ENCODE measurements at regions not wholly inside any gene's neighbourhood (a gene's known extent, or its start where the extent isn't known, plus 50 kb on each side); places are given as distances from the start of the nearest gene placed in this dataset.
A peak's percentile ranks its signal among the peaks of the same experiment; 100 is the strongest.

DNA sequence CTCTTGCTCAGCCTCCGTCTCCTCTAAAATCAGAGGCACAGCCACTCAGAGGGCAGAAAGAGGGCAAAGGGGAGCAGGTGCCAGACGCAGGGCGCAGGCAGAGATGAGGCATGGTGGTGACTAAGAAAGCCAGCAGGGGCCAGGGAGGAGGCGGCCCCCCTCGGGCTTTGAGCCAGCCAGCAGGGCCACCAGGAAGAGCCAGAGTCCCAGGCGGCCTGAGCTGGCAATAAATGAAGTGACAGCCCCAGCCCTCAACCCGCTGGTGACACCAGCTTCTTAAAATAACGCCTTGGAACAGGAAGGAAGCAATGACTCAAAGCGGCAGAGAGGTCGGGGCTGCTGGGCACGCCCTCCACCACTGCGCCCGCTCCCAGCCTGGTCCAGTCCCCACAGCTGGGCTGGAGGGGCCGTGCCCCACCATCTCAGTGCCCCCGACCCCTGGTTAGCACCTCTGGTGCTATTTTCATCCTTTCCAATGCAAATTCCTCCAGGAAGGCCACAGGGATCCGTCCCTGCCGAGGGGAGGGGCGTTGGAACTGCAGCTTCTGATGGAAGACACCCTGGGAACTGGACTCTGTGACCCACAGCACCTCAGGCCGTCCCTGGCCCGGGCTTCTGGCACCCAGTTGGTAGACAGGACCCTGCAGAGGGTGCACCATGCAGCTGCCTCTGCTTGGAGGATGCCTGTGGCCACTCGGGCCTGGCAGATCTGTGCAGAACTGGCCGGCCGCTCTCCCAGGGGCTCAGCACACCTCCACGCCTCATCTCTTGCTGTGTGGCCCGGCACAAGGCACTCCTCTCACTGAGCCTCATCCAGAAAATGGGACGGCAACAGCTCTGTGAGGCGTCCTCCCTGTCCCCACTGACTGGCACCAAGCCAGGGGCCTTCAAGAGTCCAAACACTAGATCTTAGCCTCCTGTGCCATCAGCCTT, 113.7 kb downstream of the NCOR2 start:
- Histone ChIP-seq H2AFZ (replicated peaks; ENCODE audit: low read length, poor library complexity) (peak overlapping the region; percentile 50), H2AK5ac (ENCODE audit: low read depth, low read length) (peak overlapping the region; percentile 43; the same call in 1 of the 2 replicates), H3K14ac (replicated peaks; ENCODE audit: low read depth, low read length) (0 out of 2 replicates have a peak overlapping the region, but pooled peaks have one; percentile 25), H3K27me3 (ENCODE audit: control insufficient read depth, insufficient read depth, low read length) (no peaks in the 10 kb centered on the region), H2BK120ac (ENCODE audit: low read depth, low read length) (peak overlapping the region; percentile 11; the same call in 1 of the 2 replicates), H3K4me1 (ENCODE audit: control insufficient read depth, insufficient read depth, low read length) (peaks cover 18% of the 10 kb centered on the region), H2BK15ac (ENCODE audit: low read depth, low read length) (no peak overlapping the region), H3K9me3 (ENCODE audit: control insufficient read depth, insufficient read depth, low read length) (no peaks in the 10 kb centered on the region), H4K91ac (ENCODE audit: insufficient read depth, low read depth, low read length) (no peak overlapping the region; the same call in 1 of the 2 replicates), H2BK5ac (ENCODE audit: low read depth, low read length, poor library complexity, severe bottlenecking) (no peak overlapping the region), H4K20me1 (ENCODE audit: insufficient read depth, low read length) (peaks cover 48% of the 10 kb centered on the region), H3K56ac (ENCODE audit: extremely low read depth, insufficient read depth, low read length) (no peak overlapping the region), H3K23ac (ENCODE audit: low read depth, low read length) (no peak overlapping the region), H3K36me3 (ENCODE audit: control insufficient read depth, insufficient read depth, low read length) (peaks cover 34% of the 10 kb centered on the region; the same call in 1 of the 2 replicates), H3K4me3 (ENCODE audit: insufficient read depth, low read depth, low read length) (no peak overlapping the region), H3K18ac (ENCODE audit: low read depth, low read length) (no peak overlapping the region), H3K27ac (ENCODE audit: insufficient read depth, low read length) (no peak overlapping the region; the same call in 1 of the 2 replicates), H3K9me1 (ENCODE audit: insufficient read depth, low read length) (peaks cover 9% of the 10 kb centered on the region), H4K5ac (ENCODE audit: low read depth, low read length) (no peak overlapping the region), H3K9ac (ENCODE audit: low read depth, low read length) (no peak overlapping the region), H3K79me1 (ENCODE audit: low read depth in 1 of 2, low read length in 2 of 2) (peaks cover 9 to 70% of the 10 kb centered on the region in 2 experiments), H2AK9ac (replicated peaks; ENCODE audit: low read depth, low read length, poor library complexity) (peak overlapping the region; percentile 66), H2BK20ac (ENCODE audit: low read depth, low read length) (peak overlapping the region; percentile 12; the same call in 1 of the 2 replicates), H4K8ac (ENCODE audit: low read depth in 2 of 2, low read length in 2 of 2) (no peak overlapping the region), H3K4me2 (ENCODE audit: low read depth, low read length) (no peak overlapping the region), H3K4ac (ENCODE audit: low read depth, low read length) (peak overlapping the region; percentile 64)
- intact Hi-C loops (cut with micrococcal nuclease) (no loop called here), in situ Hi-C loops (cut with MboI; ENCODE audit: low sequenced_read_pairs) (no loop called here), dilution Hi-C loops (cut with HindIII; ENCODE audit: low sequenced_read_pairs, unreplicated experiment) (no loop called here)
- POLR2A ChIA-PET (ENCODE audit: unreplicated experiment) = no interaction called here
- no TSS peak for BruUV-seq (replicated peaks)
- 41% methylated on average over 19 of the region's 27 CpGs; no CpG with 5 or more reads in 1 of the 2 experiments for WGBS, 2 experiments (ENCODE audit: extremely low coverage in 2 of 2, insufficient read length in 1 of 2)
- CTCF ChIA-PET = no interaction called here
- ATAC-seq (ENCODE audit: low read depth) (peak; percentile 54), DNase-seq (peak; percentile 55)
- TF ChIP-seq MAFK (IDR thresholded peaks at IDR 0.05; ENCODE audit: low read depth, low read length) (0 out of 2 replicates have a peak, but pooled peaks have one; percentile 24), ELK1 (IDR thresholded peaks at IDR 0.05; ENCODE audit: borderline replicate concordance, low read depth, low read length) (no peak), RFX5 (IDR thresholded peaks at IDR 0.05; ENCODE audit: low read depth, low read length) (no peak), RAD21 (IDR thresholded peaks at IDR 0.05; ENCODE audit: low read length) (no peak), SMC3 (IDR thresholded peaks at IDR 0.05; ENCODE audit: low read depth, low read length) (no peak), MAZ (IDR thresholded peaks at IDR 0.05; ENCODE audit: borderline replicate concordance, low read depth, low read length) (peak; percentile 58; the same call in 1 of the 2 replicates), CEBPB (IDR thresholded peaks at IDR 0.05; ENCODE audit: low read depth, low read length) (no peak), USF2 (IDR thresholded peaks at IDR 0.05; ENCODE audit: low read depth, low read length) (no peak), BHLHE40 (IDR thresholded peaks at IDR 0.05; ENCODE audit: low read depth, low read length) (peak; percentile 33; the same call in 1 of the 2 replicates), POLR2A (IDR thresholded peaks at IDR 0.05; ENCODE audit: low read depth, low read length) (no peak), MXI1 (IDR thresholded peaks at IDR 0.05; ENCODE audit: borderline replicate concordance, low read depth, low read length) (no peak), FOS (IDR thresholded peaks at IDR 0.05; ENCODE audit: low read depth, low read length) (peak; percentile 41), CHD1 (IDR thresholded peaks at IDR 0.05; ENCODE audit: low read depth, low read length) (no peak)
- TF ChIP-seq, protein P1, sequence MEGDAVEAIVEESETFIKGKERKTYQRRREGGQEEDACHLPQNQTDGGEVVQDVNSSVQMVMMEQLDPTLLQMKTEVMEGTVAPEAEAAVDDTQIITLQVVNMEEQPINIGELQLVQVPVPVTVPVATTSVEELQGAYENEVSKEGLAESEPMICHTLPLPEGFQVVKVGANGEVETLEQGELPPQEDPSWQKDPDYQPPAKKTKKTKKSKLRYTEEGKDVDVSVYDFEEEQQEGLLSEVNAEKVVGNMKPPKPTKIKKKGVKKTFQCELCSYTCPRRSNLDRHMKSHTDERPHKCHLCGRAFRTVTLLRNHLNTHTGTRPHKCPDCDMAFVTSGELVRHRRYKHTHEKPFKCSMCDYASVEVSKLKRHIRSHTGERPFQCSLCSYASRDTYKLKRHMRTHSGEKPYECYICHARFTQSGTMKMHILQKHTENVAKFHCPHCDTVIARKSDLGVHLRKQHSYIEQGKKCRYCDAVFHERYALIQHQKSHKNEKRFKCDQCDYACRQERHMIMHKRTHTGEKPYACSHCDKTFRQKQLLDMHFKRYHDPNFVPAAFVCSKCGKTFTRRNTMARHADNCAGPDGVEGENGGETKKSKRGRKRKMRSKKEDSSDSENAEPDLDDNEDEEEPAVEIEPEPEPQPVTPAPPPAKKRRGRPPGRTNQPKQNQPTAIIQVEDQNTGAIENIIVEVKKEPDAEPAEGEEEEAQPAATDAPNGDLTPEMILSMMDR (conservative IDR thresholded peaks at IDR 0.05; ENCODE audit: low read depth, low read length) = 0 out of 2 replicates have a peak, but pooled peaks have one; percentile 6

Measured in IMR-90 (cell line).